ENCODE measurements at regions not wholly inside any gene's neighbourhood (a gene's known extent, or its start where the extent isn't known, plus 50 kb on each side); places are given as distances from the start of the nearest gene placed in this dataset.

DNA sequence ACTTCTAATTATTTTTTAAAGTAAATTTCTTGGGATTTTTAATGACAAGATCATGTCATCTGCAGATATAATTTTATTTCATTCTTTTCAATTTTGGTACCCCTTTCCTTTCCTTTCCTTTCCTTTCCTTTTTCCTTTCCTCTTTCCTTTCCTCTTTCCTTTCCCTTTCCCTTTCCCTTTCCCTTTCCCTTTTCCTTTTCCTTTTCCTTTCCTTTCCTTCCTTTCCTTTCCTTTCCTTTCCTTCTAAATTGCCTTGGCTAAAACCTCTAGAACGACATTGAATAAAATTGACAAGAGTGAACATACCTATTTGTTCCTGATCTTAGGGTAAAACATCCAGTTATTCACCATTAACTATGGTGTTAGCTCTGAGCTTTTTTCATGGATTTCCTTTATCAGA lies 334.1 kb downstream of the NDFIP2 start:
- peaks cover 12% of the 10 kb centered on the region for H3K4me1 ChIP-seq (ENCODE audit: control insufficient read depth, extremely low read depth, insufficient read depth, low read length)
- no peak overlapping the region for H3K9ac ChIP-seq (ENCODE audit: control insufficient read depth, extremely low read depth, insufficient read depth, low read length)
- dilution Hi-C loops (cut with MboI; ENCODE audit: extremely low pct_ligation_motif_present, low sequenced_read_pairs) = no loop called here
- no peaks in the 10 kb centered on the region for H3K9me3 ChIP-seq (ENCODE audit: control insufficient read depth, low read depth, low read length)
- DNase-seq (ENCODE audit: low read depth, low spot score) (no peak), FAIRE-seq (no peak)
- no peak overlapping the region for H2AFZ ChIP-seq (ENCODE audit: control insufficient read depth, low read length)
- H3K27ac ChIP-seq (ENCODE audit: control insufficient read depth, insufficient read depth, low read length) = no peak overlapping the region
- no peaks in the 10 kb centered on the region for H3K9me1 ChIP-seq (ENCODE audit: control insufficient read depth, extremely low read depth, insufficient read depth, low read length)
- no peaks in the 10 kb centered on the region for H4K20me1 ChIP-seq (ENCODE audit: control insufficient read depth, extremely low read depth, insufficient read depth, low read length)
- no peak for TF ChIP-seq EZH2 (IDR thresholded peaks at IDR 0.05; ENCODE audit: low read length)
- TF ChIP-seq, protein P1, sequence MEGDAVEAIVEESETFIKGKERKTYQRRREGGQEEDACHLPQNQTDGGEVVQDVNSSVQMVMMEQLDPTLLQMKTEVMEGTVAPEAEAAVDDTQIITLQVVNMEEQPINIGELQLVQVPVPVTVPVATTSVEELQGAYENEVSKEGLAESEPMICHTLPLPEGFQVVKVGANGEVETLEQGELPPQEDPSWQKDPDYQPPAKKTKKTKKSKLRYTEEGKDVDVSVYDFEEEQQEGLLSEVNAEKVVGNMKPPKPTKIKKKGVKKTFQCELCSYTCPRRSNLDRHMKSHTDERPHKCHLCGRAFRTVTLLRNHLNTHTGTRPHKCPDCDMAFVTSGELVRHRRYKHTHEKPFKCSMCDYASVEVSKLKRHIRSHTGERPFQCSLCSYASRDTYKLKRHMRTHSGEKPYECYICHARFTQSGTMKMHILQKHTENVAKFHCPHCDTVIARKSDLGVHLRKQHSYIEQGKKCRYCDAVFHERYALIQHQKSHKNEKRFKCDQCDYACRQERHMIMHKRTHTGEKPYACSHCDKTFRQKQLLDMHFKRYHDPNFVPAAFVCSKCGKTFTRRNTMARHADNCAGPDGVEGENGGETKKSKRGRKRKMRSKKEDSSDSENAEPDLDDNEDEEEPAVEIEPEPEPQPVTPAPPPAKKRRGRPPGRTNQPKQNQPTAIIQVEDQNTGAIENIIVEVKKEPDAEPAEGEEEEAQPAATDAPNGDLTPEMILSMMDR (optimal IDR thresholded peaks at IDR 0.05 in 1 of 3, IDR thresholded peaks at IDR 0.05 in 1 of 3, conservative IDR thresholded peaks at IDR 0.05 in 1 of 3; ENCODE audit: extremely low read depth in 1 of 3, insufficient read depth in 2 of 3, low read length in 3 of 3) = no peak
- no peaks in the 10 kb centered on the region for H3K79me2 ChIP-seq (ENCODE audit: control insufficient read depth, insufficient read depth, low read length)
- H3K4me2 ChIP-seq (ENCODE audit: control insufficient read depth, extremely low read depth, insufficient read depth, low read depth, low read length) = no peak overlapping the region
- no peaks in the 10 kb centered on the region for H3K27me3 ChIP-seq (ENCODE audit: control insufficient read depth, extremely low read depth, insufficient read depth, low read length)
- H3K36me3 ChIP-seq (ENCODE audit: control insufficient read depth in 2 of 2, extremely low read depth in 1 of 2, insufficient read depth in 2 of 2, low read length in 2 of 2) = no peaks in the 10 kb centered on the region
- no peak overlapping the region for H3K4me3 ChIP-seq (ENCODE audit: control insufficient read depth in 2 of 3, extremely low read depth in 1 of 3, insufficient read depth in 2 of 3, low read depth in 1 of 3, low read length in 3 of 3)

DNA sequence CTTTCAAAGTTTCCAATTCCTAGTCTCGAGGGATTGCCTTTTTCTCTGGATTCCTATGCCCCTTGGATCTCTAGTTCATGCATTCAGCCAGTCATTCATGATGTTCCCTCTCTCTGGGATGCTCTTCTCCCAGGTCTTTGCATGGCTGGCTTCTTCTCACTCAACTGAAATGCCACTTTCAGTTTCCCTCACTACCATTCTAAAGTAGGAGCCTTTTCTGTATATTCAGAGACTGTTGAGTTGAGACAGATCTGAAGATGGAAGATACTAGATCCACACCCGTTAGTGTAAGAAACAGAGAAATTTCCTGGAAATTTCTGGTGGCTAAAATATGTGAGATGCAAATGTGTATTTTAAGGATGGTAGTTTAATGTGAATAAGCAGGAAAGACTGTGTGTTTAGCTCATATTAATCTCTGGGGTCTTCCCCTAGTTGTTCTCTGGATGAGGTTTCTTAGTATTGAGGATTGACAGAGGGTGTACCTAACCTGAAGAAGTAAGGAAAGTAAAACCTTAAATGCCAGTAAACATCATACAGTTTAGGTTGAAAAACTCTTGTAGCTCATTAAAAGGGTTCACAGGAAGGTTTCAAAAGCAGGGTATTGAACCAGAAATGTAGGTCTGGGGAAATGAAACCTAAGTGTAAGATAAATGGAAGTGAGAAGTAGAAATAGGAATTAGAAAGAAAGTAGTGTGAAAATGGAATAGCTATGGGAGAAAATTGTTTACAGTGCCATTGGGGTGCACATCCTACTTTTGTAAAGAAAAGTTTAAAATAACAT lies 331.3 kb downstream of the NDFIP2 start:
- peaks cover 12% of the 10 kb centered on the region for H3K4me1 ChIP-seq (ENCODE audit: control insufficient read depth, extremely low read depth, insufficient read depth, low read length)
- peak; percentile 41 for FAIRE-seq
- no peaks in the 10 kb centered on the region for H3K9me3 ChIP-seq (ENCODE audit: control insufficient read depth, low read depth, low read length)
- no peak for DNase-seq (ENCODE audit: low read depth, low spot score)
- no peaks in the 10 kb centered on the region for H3K79me2 ChIP-seq (ENCODE audit: control insufficient read depth, insufficient read depth, low read length)
- H3K27ac ChIP-seq (ENCODE audit: control insufficient read depth, insufficient read depth, low read length) = no peak overlapping the region
- H2AFZ ChIP-seq (ENCODE audit: control insufficient read depth, low read length) = no peak overlapping the region
- no peak overlapping the region for H3K9ac ChIP-seq (ENCODE audit: control insufficient read depth, extremely low read depth, insufficient read depth, low read length)
- H4K20me1 ChIP-seq (ENCODE audit: control insufficient read depth, extremely low read depth, insufficient read depth, low read length) = no peaks in the 10 kb centered on the region
- TF ChIP-seq, protein P1 (optimal IDR thresholded peaks at IDR 0.05 in 1 of 3, IDR thresholded peaks at IDR 0.05 in 1 of 3, conservative IDR thresholded peaks at IDR 0.05 in 1 of 3; ENCODE audit: extremely low read depth in 1 of 3, insufficient read depth in 2 of 3, low read length in 3 of 3) = no peak
- TF ChIP-seq EZH2 (IDR thresholded peaks at IDR 0.05; ENCODE audit: low read length) = no peak
- no peaks in the 10 kb centered on the region for H3K36me3 ChIP-seq (ENCODE audit: control insufficient read depth in 2 of 2, extremely low read depth in 1 of 2, insufficient read depth in 2 of 2, low read length in 2 of 2)
- no peaks in the 10 kb centered on the region for H3K27me3 ChIP-seq (ENCODE audit: control insufficient read depth, extremely low read depth, insufficient read depth, low read length)
- no peaks in the 10 kb centered on the region for H3K9me1 ChIP-seq (ENCODE audit: control insufficient read depth, extremely low read depth, insufficient read depth, low read length)
- H3K4me2 ChIP-seq (ENCODE audit: control insufficient read depth, extremely low read depth, insufficient read depth, low read depth, low read length) = no peak overlapping the region
- H3K4me3 ChIP-seq (ENCODE audit: control insufficient read depth in 2 of 3, extremely low read depth in 1 of 3, insufficient read depth in 2 of 3, low read depth in 1 of 3, low read length in 3 of 3) = no peak overlapping the region
- dilution Hi-C loops (cut with MboI; ENCODE audit: extremely low pct_ligation_motif_present, low sequenced_read_pairs) = no loop called here

All from keratinocyte (primary cell).